ENCODE measurements at regions not wholly inside any gene's neighbourhood (a gene's known extent, or its start where the extent isn't known, plus 50 kb on each side); places are given as distances from the start of the nearest gene placed in this dataset.

GRCh38 chr1:24266398-24266941, 52.7 kb upstream of the GRHL3 start:
- no peak for TF ChIP-seq CTCF (IDR thresholded peaks at IDR 0.05)
- no peak for TF ChIP-seq POLR2AphosphoS5 (IDR thresholded peaks at IDR 0.05)
- no peak for TF ChIP-seq POLR2A (IDR thresholded peaks at IDR 0.05)
- no peak for TF ChIP-seq EP300 (IDR thresholded peaks at IDR 0.05)

Data from upper lobe of left lung (tissue), 4 donors.